Stimulated activated CD4-positive, alpha-beta T cell treated with anti-CD3 and anti-CD28 coated beads, Interleukin-12 subunit alpha, Interleukin-12 subunit beta, amount 100 ng/mL, for 4 hours (primary cell): ENCODE measurements at regions not wholly inside any gene's neighbourhood (a gene's known extent, or its start where the extent isn't known, plus 50 kb on each side); places are given as distances from the start of the nearest gene placed in this dataset.

Experiments used
- DNase-seq: peaks from one replicate; pipeline ENCODE4 v3.0.0-alpha.2; 2020

DNA sequence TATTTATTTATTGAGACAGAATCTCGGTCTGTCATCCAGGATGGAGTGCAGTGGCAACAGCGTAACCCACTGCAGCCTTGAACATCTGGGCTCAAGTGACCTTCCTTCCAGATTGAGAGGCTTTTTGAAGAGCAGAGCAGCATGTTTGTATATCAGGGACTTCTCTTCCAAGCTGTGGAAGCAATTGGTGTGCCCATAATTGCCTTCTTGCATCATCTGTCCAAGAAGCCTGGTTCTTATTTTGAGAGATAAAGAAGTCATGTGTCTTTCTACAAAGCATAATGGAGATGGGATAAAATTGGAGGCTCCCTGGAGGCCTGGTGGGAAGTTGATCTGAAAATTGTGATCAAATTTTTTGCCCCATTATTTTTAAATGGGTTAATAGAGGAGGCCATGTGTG, 183.8 kb upstream of the MCTP2 start:
- DNase-seq, result no peak

DNA sequence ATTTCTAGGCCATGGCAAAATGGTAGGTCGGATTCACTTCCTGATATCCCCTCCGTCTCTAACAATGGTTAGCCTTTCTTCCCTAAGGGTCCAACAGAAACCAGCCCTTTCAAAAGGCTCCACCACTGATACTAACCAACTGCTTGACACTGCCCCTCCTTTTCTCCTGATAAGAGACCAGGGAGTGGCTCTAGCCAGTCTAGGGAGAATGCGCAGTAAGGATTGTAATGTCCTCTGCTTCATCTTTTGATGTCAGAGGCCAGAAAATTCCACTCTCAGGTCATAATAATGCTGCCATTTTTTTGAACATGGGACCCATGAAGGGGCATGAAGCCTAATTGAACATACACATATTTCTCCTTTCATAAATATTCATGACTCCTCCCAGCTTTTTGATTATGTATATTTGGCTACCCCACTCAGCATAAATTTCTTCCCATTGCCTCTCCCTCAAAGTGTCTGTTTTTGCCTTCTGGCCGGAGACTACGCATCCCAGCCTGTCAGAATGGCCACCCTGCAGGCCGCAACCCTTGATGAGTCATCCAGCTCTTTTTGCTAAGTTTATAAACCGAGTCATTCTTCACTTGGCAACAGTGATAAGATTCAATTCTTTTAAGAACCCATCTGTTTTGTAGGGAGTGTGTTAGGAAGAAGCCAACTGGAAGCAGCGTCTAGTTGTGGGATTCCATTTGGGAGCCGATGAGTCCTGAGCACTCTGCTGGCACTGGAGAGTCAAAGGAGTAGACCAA, 189.0 kb upstream of the MCTP2 start:
- DNase-seq, result no peak

DNA sequence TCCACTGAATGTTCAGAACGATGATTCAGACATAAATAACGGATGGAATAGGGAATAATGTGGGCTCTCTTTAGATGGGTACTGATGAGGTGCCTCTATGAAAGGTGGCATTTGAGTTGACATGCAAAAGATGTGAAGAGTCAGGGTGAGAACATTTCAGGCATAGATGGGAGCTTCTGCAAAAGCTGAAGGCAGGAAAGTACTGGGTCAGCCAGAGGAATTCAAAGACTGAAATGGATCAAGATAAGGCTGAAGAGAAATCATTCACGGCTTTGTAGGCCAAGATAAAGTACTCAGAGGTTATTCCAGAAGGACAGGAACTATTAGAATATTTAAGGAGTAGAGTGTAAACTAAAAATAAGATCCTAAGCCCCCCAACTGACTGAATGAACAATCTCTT, 189.6 kb upstream of the MCTP2 start:
- DNase-seq, result no peak

DNA sequence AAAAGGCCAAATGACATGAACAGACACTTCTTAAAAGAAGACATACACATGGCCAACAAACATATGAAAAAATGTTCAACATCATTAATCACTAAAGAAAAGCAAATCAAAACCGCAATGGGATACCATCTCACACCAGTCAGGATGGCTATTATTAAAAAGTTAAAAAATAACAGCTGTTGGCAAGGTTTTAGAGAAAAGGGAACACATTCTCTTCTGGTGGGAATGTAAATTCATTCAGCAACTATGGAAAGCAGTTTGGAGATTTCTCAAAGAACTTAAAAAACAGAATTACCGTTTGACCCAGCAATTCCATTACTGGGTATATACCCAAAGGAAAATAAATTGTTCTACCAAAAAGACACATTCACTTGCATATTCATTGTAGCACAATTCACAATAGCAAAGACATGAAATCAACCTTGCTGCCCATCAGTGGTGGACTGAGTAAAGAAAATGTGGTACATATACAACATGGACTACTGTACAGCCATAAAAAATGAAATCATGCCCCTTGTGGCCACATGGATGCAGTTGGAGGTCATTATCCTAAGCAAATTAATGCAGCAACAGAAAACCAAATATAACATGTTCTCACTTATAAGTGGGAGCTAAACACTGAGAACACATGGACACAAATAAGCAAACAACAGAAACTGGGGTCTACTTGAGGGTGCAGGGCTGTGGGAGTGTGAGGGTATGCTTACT, 190.7 kb upstream of the MCTP2 start:
- no peak for DNase-seq

DNA sequence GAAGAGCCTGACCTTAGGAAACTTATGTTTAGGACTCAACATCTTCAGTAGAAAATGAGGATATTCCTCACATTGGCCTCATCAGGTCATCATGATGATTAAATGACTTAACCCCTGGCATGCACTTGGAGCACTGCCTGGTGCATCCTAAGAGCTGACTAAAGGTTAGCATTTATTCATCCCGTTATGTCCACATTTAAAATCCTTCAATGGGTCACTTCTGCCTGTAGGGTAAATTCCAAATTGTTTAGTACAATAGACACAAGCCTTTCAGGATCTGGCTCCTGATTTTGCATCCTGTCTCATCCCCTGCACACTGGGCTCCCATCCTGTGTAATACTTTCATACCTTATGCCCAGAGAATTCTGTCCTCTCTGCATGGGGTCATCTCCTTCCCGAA, 195.2 kb upstream of the MCTP2 start:
- no peak for DNase-seq

DNA sequence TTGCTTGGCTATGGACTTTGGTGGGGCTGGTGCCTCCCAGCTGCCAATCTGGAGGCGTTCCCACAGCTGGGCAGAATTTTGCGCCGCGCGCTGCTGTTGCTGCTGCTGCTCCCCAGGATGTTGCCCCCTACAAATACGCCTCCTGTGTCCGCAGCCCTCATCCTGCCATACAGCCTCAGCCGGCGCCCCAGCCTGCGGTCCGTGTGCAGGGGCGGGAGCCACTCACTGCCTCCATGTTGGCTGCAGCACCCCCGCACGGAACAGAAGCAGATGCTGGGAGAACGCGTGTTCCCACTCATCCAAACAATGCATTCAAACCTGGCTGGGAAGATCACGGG, 197.7 kb upstream of the MCTP2 start:
- no peak for DNase-seq

DNA sequence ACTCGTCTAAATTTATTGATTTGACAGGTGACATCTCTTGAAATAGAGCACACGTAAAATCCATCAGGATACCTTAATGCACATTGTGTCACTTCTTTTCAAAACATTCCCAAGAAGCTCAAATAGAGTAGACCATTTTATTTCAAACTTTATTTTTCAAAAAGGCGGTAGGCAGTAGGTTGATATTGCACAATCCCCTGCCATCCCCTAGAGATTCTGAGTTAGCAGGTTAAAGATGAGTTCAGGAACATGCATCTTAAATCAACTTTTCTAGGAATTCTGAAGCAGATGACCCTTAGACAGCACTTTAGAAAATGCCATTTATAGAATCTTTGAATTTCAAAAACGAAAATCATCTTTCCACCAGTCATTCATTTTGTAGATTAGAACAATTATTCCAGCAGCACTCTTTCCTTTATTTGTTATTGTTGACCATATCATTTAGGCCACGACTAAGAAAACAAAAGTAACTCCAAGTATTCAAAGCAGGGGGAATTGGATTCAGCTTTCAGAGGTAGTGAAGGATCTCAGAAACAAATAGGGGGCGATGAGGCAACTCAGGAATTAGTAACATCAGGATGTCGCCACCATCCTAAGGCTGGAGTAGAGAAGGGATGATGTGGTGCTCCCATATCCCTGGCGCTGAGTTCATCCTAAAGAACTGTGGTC, 198.2 kb upstream of the MCTP2 start:
- no peak for DNase-seq

DNA sequence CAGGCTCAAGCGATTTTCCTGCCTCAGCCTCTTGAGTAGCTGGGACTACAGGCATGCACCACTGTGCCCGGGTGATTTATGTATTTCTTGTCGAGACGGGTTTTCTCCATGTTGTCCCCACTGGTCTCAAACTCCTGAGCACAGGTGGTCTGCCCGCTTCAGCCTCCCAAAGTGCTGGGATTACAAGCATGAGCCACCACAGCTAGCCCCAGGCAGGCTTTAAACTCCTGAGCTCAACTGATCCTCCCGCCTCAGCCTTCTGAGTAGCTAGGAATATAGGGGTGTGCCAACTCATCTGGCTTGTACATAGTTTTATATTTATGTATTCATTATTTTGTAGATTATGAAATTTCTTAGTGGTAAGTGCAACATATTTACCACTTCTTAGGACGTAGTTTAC, 198.8 kb upstream of the MCTP2 start:
- no peak for DNase-seq

DNA sequence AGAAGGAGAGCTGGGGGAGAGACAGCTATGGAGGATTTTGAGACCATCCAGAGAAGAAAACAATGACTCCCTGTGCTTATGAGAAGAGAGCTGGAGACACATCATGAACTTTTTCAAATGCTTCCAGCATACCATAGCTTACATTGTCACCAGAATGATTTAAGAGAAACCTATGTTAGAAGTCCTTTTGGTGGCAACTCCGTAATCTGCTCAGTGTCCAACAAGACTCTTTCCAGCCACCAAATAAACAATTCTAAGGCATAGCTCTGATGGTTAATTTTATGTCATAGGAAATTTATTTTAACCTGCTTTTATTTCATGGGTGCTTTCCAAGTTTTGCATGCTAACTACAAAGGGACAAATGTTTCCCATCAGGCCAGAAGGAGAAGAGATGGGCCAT, 200.3 kb upstream of the MCTP2 start:
- DNase-seq, result no peak

DNA sequence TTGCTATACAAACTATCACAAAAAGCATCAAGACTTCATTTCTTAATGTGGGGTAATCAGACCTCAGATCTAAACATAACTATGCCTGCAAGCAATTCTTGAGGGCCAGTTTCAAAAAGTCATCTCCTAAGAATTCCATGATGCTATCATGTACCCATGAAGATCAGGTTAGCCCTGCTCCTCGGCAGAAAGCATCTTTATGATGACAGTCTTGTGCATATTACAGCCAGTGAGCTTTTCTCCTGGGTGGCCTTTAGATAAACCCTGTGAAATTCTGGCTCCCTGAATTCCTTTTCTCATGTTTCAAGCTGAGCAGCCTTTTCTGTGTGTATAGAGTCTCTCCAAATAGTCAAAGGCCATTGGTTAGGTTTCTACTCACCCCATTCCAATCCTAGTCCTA, 201.9 kb upstream of the MCTP2 start:
- DNase-seq, result no peak

DNA sequence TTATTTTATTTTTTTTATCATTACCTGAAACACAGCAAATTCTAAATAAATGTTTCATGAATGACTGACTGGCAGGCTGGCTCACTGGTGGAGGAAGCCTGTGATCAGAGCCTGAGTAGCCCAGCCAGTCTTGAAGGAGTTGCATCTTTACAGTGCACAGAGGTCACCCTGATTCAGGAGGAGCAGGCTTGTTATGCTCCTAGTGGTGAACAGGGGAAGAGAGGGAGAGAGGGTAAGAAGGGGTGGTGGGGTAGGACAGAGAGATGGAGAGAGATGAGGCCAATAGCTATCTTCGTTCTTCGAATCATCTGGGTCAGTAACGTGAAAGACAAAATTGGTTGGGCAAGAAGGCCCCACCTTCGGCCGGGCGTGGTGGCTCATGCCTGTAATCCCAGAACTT, 202.6 kb upstream of the MCTP2 start:
- no peak for DNase-seq

DNA sequence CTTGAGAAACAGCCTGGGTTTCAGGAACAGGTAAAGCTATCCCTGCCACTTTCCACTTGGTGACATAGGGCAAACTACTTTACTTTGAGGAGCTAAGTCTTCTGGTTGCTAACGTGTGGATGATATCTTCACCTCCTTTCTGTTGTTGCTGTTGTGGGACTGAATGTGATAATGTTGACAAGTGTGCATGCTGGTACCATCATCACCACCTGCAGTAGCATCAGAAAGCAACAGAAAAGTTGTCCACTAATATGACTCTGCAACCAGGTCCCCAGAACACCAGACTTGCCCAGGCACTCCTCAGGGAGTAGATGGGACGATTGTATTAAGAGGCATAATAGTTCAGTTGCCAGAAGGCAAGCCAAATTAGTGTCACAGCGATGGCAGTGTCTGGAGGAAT, 203.2 kb upstream of the MCTP2 start:
- DNase-seq, result no peak

DNA sequence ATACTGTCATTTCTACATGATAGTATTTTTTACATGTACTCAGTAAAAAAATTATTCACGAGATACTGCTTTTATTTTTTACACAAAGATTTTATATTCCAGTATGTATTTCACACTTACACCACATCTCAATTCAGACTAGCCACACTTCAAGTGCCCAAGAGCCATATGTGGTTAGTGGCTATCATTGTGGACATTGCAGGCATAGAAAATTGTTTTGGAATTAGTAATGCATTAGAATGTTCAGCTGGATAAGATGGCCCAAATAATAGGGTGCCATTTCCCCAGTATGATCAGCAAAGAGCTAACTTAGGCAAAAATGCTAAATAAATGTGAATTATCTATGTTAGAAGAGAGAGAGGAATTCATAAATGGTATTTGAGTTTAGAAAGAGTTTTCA, 203.8 kb upstream of the MCTP2 start:
- DNase-seq, result no peak

DNA sequence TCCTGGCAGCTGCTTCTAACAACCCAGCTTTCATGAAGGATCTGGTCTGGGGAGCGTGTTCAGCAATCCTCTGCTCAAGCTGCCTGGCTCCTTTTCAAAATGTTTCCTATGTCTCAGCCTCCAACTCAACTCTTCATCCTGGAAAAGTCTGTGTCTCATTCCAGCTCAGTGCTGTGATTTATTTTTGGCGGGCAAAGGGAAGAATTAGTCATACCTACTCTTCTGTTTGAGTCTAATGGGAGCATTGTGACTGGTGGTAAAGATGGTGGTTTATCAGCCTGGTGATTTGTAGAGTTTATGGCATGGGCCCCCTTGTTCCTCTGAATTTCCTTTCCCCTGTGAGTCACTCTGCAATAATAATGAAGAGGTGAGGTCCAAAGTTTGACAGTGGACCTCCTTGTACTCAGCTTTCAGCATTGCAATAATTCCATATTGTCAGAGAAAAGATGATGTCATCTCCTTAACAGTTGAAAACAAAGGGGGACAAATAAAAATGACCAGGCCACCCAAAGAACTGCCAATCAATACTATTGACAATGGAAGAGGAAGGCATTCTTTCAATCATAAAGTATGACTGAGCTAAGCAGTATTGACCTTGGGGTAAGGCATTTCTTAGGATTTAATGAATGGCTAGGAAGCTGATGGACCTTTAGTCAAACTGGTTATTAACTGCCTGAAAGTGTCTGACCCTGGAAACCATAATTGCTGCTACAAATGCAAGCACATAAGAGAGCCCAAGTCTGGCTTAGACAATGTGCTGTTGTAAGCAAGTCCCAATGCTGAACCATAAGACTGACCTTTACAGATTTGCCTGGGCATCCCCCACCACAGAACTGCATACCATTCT, 204.7 kb upstream of the MCTP2 start:
- no peak for DNase-seq

DNA sequence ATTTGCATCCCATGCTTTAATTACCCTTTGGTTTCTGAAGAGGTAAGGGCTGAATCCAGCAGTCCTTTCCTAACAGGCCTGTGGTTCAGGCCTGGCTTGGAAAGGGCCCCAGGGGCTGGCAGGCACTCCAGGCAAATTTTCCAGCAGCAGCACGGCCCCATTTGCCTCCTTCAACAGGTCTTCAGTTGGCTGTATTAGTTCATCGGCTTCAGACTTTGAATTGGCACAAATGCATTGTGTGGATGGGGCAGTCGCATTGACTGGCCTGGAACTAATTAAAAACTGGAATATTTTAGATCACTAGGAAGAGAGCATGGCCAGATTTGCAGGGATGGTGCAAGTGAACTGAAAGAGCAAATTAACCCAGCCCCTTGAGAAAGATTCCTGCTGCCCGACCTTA, 207.8 kb upstream of the MCTP2 start:
- DNase-seq, result no peak

DNA sequence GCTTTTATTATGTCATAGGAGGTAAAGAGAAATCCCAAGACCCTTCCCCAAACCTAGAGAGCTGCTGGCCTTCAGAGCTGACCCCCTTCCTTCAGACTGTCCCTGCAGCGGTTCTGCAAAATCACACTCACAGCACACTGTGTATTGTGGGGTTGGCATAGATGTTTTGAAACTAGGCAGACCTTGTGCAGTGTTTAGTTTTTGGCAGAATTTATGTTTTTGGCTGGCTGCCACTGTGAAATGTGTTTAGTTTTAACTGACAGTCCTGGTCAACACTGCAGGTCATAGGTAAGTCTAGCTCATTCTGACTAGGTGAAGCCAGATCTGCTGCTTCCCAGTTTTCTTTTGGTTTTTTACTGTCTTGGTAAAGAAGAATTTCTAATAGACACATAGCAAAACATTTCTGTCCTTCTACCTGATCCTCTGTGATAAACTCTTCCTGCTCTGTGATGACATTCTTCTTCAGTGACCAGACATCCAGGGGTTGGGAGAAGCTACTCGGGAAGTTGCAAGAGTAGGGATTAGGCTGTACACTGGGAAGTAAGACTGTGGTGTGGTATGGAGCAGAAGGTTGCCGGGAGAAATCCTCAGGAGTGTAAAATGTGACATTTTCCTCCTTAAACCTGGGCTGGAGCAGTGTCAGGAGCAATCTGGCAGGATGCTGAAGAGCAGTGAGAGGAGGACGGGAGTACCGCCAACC, 209.6 kb upstream of the MCTP2 start:
- DNase-seq, result no peak

DNA sequence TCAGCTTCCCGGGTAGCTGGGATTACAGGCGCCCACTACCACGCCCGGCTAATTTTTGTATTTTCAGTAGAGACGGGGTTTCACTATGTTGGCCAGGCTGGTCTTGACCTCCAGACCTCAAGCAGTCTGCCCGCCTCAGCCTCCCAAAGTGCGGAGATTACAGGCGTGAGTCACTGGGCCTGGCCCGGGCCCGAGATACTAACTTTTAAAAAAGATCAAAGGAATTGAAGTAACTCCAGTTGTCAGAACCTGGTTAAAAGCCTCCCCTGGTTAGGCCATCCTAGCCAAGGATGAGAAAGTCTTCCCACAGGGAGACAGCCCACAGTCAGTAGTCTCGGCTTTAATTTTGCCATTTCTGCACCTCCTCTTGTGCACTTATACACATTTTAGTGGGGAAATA, 212.3 kb upstream of the MCTP2 start:
- DNase-seq, result no peak

DNA sequence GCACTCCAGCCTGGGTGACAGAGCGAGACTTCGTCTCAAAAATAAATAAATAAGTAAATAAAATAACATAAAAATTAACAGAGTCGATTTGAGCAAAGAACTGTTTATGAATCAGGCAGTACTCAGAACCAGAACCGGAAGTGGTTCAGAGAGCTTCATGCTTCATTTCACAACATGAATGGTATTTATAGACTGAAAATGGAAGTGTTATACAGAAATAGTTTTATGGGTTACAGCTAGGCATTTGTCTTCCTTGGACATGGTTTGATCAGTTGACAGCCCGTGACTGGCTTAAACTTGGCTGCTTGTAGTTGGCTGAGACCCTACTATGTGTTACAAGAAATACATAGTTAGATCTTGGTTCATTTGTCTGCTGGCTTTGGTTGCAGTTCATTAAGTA, 216.0 kb upstream of the MCTP2 start:
- DNase-seq, result no peak

DNA sequence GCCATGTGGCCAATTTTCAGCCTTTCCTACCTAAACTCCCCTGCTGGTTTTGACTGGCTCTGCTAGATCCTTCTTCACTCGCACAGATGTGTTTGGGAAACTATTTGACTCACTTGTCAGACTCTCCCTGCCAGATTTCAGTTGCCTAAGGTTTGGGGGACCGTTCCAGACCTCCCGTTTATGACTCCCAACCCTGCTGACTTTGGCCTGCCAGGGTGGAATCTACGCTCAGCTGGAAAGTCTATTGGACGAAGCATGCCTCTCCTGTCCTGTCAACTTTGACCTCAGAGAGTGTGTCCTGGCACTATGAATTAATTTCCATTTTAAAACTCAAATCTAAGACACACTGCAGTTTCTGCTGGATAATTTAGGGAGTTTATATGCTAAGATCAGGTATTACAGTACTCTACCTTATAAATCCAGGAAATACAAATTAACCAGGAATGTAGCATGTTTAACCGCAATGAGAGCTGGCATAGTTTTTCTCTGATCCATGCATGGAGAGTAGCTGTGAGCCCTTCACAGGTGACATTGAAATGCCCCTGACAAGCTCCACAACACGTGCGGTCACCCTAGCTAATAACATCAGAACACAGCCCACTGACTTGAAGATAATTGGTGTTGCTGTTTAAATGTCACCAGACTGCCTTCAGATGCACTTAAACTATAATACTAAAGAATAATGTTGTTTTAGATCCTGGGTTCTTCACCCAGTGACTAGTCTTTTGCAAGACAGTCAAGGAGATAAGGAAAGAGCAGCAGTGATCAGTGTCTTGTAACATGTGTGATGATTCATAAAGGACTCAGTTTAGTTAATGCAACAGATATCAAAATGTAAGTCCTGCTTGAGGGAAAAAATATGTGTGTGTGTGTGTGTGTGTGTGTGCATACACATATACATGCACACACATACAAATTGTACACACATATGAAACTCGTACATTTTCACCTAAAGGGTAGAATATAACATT, 223.0 kb upstream of the MCTP2 start:
- no peak for DNase-seq

DNA sequence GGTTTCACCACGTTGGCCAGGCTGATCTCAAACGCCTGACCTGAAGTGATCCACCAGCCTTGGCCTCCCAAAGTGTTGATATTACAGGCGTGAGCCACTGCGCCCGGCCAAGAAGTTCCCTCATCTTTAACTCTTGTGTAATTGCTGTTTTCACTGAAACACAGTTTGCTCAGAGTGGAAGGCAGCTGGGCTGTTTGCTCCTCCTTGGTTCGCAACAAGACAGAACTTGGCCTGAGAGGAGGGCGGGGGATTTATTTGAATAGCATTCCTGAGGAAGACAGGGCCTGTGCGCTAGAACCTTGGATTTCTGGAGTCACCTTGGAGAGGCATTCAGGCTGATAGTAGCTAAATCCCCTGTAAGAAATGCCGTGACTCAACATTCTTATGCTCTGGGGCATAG, 226.7 kb upstream of the MCTP2 start:
- DNase-seq, result no peak

DNA sequence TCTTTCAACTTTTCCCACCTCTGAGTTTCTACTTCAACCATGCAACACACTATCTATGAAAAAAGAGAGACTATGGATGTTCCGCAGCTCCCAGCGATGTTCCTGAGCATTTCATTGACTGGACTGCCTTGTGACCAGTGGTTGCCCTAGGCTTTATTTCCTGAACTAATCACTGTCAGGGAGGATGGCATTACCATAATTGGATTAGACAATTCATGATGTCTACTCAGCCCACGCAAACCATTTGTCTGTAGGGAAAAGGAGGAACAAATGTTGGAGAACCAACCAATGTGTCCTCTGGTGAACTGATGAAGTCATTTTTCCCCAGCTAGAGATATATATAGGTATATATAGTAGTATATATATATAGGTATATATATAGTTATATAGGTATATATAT, 229.3 kb upstream of the MCTP2 start:
- no peak for DNase-seq
